KG1 (cell line): ENCODE measurements at regions not wholly inside any gene's neighbourhood (a gene's known extent, or its start where the extent isn't known, plus 50 kb on each side); places are given as distances from the start of the nearest gene placed in this dataset.

Experiments
- DNase-seq: peaks from one replicate; lab custom pipeline; 2025; lab: John Stamatoyannopoulos, UW

GRCh38 chr13:44022196-44022595, 142.5 kb downstream of the LACC1 start:
- DNase-seq: no peak

GRCh38 chr13:44024167-44024845, 144.6 kb downstream of the LACC1 start:
- DNase-seq: no peak

- DNase-seq: no peak
Measured at GRCh38 chr13:44024846-44025195, 145.1 kb downstream of the LACC1 start.

- DNase-seq: no peak
Measured at GRCh38 chr13:44026194-44026593, 146.5 kb downstream of the LACC1 start.

GRCh38 chr13:44028734-44029133, 149.0 kb downstream of the LACC1 start:
- DNase-seq: no peak

GRCh38 chr13:44030615-44031014, 150.9 kb downstream of the LACC1 start:
- no peak for DNase-seq

- no peak for DNase-seq
Measured at GRCh38 chr13:44031555-44031954, 151.9 kb downstream of the LACC1 start.

GRCh38 chr13:44032802-44033201, 153.1 kb downstream of the LACC1 start:
- no peak for DNase-seq

- DNase-seq: no peak
Measured at GRCh38 chr13:44035400-44035799, 155.7 kb downstream of the LACC1 start.

GRCh38 chr13:44040070-44040817, 160.5 kb downstream of the LACC1 start:
- DNase-seq: no peak

GRCh38 chr13:44040818-44041100, 161.1 kb downstream of the LACC1 start:
- no peak for DNase-seq

GRCh38 chr13:44044547-44045179, 165.0 kb downstream of the LACC1 start:
- no peak for DNase-seq

- DNase-seq: no peak
Measured at GRCh38 chr13:44045180-44045562, 165.5 kb downstream of the LACC1 start.

- no peak for DNase-seq
Measured at GRCh38 chr13:44046428-44046827, 166.7 kb downstream of the LACC1 start.

GRCh38 chr13:44048326-44048725, 168.6 kb downstream of the LACC1 start:
- DNase-seq: no peak

- DNase-seq: no peak
Measured at GRCh38 chr13:44049081-44049945, 169.6 kb downstream of the LACC1 start.

GRCh38 chr13:44050450-44051063, 170.9 kb downstream of the LACC1 start:
- DNase-seq: no peak

- DNase-seq: no peak
Measured at GRCh38 chr13:44051405-44051804, 171.7 kb downstream of the LACC1 start.

GRCh38 chr13:44051918-44052675, 172.4 kb downstream of the LACC1 start:
- DNase-seq: no peak

GRCh38 chr13:44052780-44053184, 173.1 kb downstream of the LACC1 start:
- no peak for DNase-seq

GRCh38 chr13:44053208-44053607, 173.5 kb downstream of the LACC1 start:
- no peak for DNase-seq
